KG1 (cell line): ENCODE measurements at regions not wholly inside any gene's neighbourhood (a gene's known extent, or its start where the extent isn't known, plus 50 kb on each side); places are given as distances from the start of the nearest gene placed in this dataset.
"Not testable (repeated sequence)": the region's sequence is repeated elsewhere in the genome, so short reads cannot be mapped to it uniquely, and the experiment has no call there.

ENCODE experiments used
- DNase-seq: peaks from one replicate; lab custom pipeline; 2025; lab: John Stamatoyannopoulos, UW

- no peak for DNase-seq
Observed at GRCh38 chr2:173734797-173735196, 230.4 kb downstream of the SP3 start.

GRCh38 chr2:173737954-173738575, 227.1 kb downstream of the SP3 start:
- DNase-seq = not testable (repeated sequence)

GRCh38 chr2:173739006-173739405, 226.2 kb downstream of the SP3 start:
- DNase-seq = no peak

- no peak for DNase-seq
Observed at GRCh38 chr2:173740639-173741038, 224.5 kb downstream of the SP3 start.

- DNase-seq = no peak
Observed at GRCh38 chr2:173741759-173742158, 223.4 kb downstream of the SP3 start.

- DNase-seq = no peak
Observed at GRCh38 chr2:173747035-173747434, 218.1 kb downstream of the SP3 start.

- no peak for DNase-seq
Observed at GRCh38 chr2:173749315-173749714, 215.9 kb downstream of the SP3 start.

GRCh38 chr2:173750353-173750801, 214.8 kb downstream of the SP3 start:
- DNase-seq = no peak

GRCh38 chr2:173750831-173751230, 214.3 kb downstream of the SP3 start:
- DNase-seq = no peak

- no peak for DNase-seq
Observed at GRCh38 chr2:173751245-173751975, 213.8 kb downstream of the SP3 start.

- no peak for DNase-seq
Observed at GRCh38 chr2:173752152-173752551, 213.0 kb downstream of the SP3 start.

GRCh38 chr2:173753441-173753840, 211.7 kb downstream of the SP3 start:
- no peak for DNase-seq

GRCh38 chr2:173754165-173754564, 211.0 kb downstream of the SP3 start:
- DNase-seq = no peak

GRCh38 chr2:173754837-173755236, 210.3 kb downstream of the SP3 start:
- no peak for DNase-seq

- DNase-seq = no peak
Observed at GRCh38 chr2:173755798-173756197, 209.4 kb downstream of the SP3 start.

GRCh38 chr2:173759959-173760358, 205.2 kb downstream of the SP3 start:
- DNase-seq = no peak

GRCh38 chr2:173760553-173760952, 204.6 kb downstream of the SP3 start:
- DNase-seq = no peak

- DNase-seq = no peak
Observed at GRCh38 chr2:173761603-173762119, 203.5 kb downstream of the SP3 start.

- DNase-seq = no peak
Observed at GRCh38 chr2:173762221-173762620, 203.0 kb downstream of the SP3 start.

- no peak for DNase-seq
Observed at GRCh38 chr2:173762864-173763263, 202.3 kb downstream of the SP3 start.

- no peak for DNase-seq
Observed at GRCh38 chr2:173763641-173764040, 201.5 kb downstream of the SP3 start.

GRCh38 chr2:173764094-173764493, 201.1 kb downstream of the SP3 start:
- DNase-seq = no peak

GRCh38 chr2:173766537-173767289, 198.5 kb downstream of the SP3 start:
- no peak for DNase-seq
